Keratinocyte (primary cell): ENCODE measurements at regions not wholly inside any gene's neighbourhood (a gene's known extent, or its start where the extent isn't known, plus 50 kb on each side); places are given as distances from the start of the nearest gene placed in this dataset.

Experiments used
- DNase-seq: peaks from one replicate; pipeline ENCODE4 v3.0.0-alpha.2; 2011; ENCODE audit warnings: low read depth, missing footprints, low spot score
- FAIRE-seq: peaks from 2 replicates; lab custom pipeline; 2011; peaks lifted over from hg19 to GRCh38; lab: Jason Lieb, UNC
- H2AFZ ChIP-seq: 2 replicates; pipeline ENCODE4 v1.6.0; 2012; ENCODE audit warnings: low read length, control low read depth, inconsistent platforms; ENCODE audit not compliant: control insufficient read depth
- H3K27ac ChIP-seq: 2 replicates; pipeline ENCODE4 v1.5.1; 2011; ENCODE audit warnings: low read length; ENCODE audit not compliant: control insufficient read depth, insufficient read depth
- H3K27me3 ChIP-seq: 3 replicates; pipeline ENCODE4 v1.6.0; 2011; ENCODE audit warnings: low read length; ENCODE audit not compliant: control insufficient read depth, insufficient read depth; ENCODE audit errors: extremely low read depth
- H3K36me3 ChIP-seq, 2 experiments: 2 replicates in 1 of 2; 3 replicates in 1 of 2; pipeline ENCODE4 v1.5.1; 2011; ENCODE audit warnings: low read length in 2 of 2, mild to moderate bottlenecking in 1 of 2; ENCODE audit not compliant: control insufficient read depth in 2 of 2, insufficient read depth in 2 of 2; ENCODE audit errors: extremely low read depth in 1 of 2
- H3K4me1 ChIP-seq: 3 replicates; pipeline ENCODE4 v1.5.1; 2011; ENCODE audit warnings: low read length; ENCODE audit not compliant: control insufficient read depth, insufficient read depth; ENCODE audit errors: extremely low read depth
- H3K4me2 ChIP-seq: 3 replicates; pipeline ENCODE4 v1.6.0; 2011; ENCODE audit warnings: low read depth, low read length; ENCODE audit not compliant: control insufficient read depth, insufficient read depth; ENCODE audit errors: extremely low read depth
- H3K4me3 ChIP-seq, 3 experiments: fragments of 200-600 bp in 1 of 3; sonication (generic) in 1 of 3; 2 replicates in 2 of 3; 3 replicates in 1 of 3; pipeline ENCODE4 v1.5.1; 2011 to 2016; ENCODE audit warnings: low read length in 3 of 3, mild to moderate bottlenecking in 3 of 3, control low read depth in 2 of 3, inconsistent platforms in 1 of 3, low read depth in 1 of 3, mixed read lengths in 1 of 3, mixed run types in 1 of 3, moderate library complexity in 1 of 3; ENCODE audit not compliant: control insufficient read depth in 2 of 3, insufficient read depth in 2 of 3; ENCODE audit errors: extremely low read depth in 1 of 3
- H3K79me2 ChIP-seq: 2 replicates; pipeline ENCODE4 v1.6.0; 2012; ENCODE audit warnings: low read length; ENCODE audit not compliant: control insufficient read depth, insufficient read depth
- H3K9ac ChIP-seq: 3 replicates; pipeline ENCODE4 v1.6.0; 2011; ENCODE audit warnings: low read length; ENCODE audit not compliant: control insufficient read depth, insufficient read depth; ENCODE audit errors: extremely low read depth
- H3K9me1 ChIP-seq: 3 replicates; pipeline ENCODE4 v1.6.0; 2011; ENCODE audit warnings: low read length; ENCODE audit not compliant: control insufficient read depth, insufficient read depth; ENCODE audit errors: extremely low read depth
- H3K9me3 ChIP-seq: 2 replicates; pipeline ENCODE4 v1.5.1; 2012; ENCODE audit warnings: low read depth, low read length; ENCODE audit not compliant: control insufficient read depth
- H4K20me1 ChIP-seq: 3 replicates; pipeline ENCODE4 v1.6.0; 2011; ENCODE audit warnings: low read length; ENCODE audit not compliant: control insufficient read depth, insufficient read depth; ENCODE audit errors: extremely low read depth
- CTCF ChIP-seq, 3 experiments: IDR thresholded peaks in 1 of 3; conservative IDR thresholded peaks in 1 of 3; optimal IDR thresholded peaks in 1 of 3; 2 replicates in 2 of 3; 3 replicates in 1 of 3; pipeline versions ENCODE3 to v1.5.1; 2011; ENCODE audit warnings: low read length in 3 of 3, mild to moderate bottlenecking in 3 of 3, moderate library complexity in 2 of 3, control low read depth in 1 of 3, inconsistent platforms in 1 of 3; ENCODE audit not compliant: insufficient read depth in 2 of 3; ENCODE audit errors: extremely low read depth in 1 of 3
- EZH2 ChIP-seq: IDR thresholded peaks from one replicate; pipeline ENCODE4 v1.6.1; 2012; ENCODE audit warnings: inconsistent platforms, mild to moderate bottlenecking, low read length, moderate library complexity
- dilution Hi-C: fragments of 300-500 bp; cut with MboI; formaldehyde crosslinking; loops from one replicate; pipeline ENCODE4 v1.7.0; 2020; ENCODE audit warnings: low sequenced_read_pairs; ENCODE audit not compliant: extremely low pct_ligation_motif_present

- Histone ChIP-seq H3K9me1 (no peaks in the 10 kb centered on the region), H3K79me2 (no peaks in the 10 kb centered on the region), H3K36me3 (no peaks in the 10 kb centered on the region), H3K9ac (no peak overlapping the region), H2AFZ (no peak overlapping the region), H3K4me3 (no peak overlapping the region), H3K9me3 (no peaks in the 10 kb centered on the region), H3K27me3 (no peaks in the 10 kb centered on the region), H3K27ac (no peak overlapping the region), H3K4me2 (no peak overlapping the region), H4K20me1 (no peaks in the 10 kb centered on the region), H3K4me1 (no peaks in the 10 kb centered on the region)
- dilution Hi-C loops, result no loop called here
- FAIRE-seq (no peak), DNase-seq (no peak)
- no peak for TF ChIP-seq EZH2
Observed at GRCh38 chr10:2828741-2829140, 238.6 kb upstream of the PFKP start.

DNA sequence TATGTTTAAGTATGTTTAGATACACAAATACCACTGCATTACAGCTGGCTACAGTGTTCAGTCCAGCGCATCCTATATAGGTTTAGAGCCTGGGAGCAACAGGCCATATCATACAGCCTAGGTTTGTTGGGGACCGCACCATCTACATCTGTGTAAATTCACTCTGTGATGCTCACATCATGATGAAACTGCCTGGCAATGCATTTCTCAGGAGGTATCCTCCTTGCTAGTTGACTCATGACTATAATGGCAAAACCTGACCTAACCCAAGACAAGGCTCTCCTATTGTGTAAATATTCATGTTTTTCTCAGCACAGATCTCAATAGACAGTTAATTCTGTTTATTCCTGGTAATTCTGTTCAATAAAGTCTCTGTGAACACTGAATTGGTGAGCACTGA is 240.7 kb upstream of the PFKP start:
- Histone ChIP-seq H3K9me1 (no peaks in the 10 kb centered on the region), H3K4me3 (no peak overlapping the region), H4K20me1 (no peaks in the 10 kb centered on the region), H3K27ac (no peak overlapping the region), H3K79me2 (no peaks in the 10 kb centered on the region), H3K27me3 (no peaks in the 10 kb centered on the region), H3K4me2 (no peak overlapping the region), H3K9me3 (peaks cover 3% of the 10 kb centered on the region), H3K9ac (no peak overlapping the region), H3K4me1 (no peaks in the 10 kb centered on the region), H3K36me3 (no peaks in the 10 kb centered on the region), H2AFZ (no peak overlapping the region)
- dilution Hi-C loops, result no loop called here
- FAIRE-seq, result no peak
- TF ChIP-seq EZH2 (no peak), CTCF (optimal IDR thresholded peaks at IDR 0.05 in 1 of 3, IDR thresholded peaks at IDR 0.05 in 1 of 3, conservative IDR thresholded peaks at IDR 0.05 in 1 of 3; ENCODE audit: extremely low read depth in 1 of 3, insufficient read depth in 2 of 3, low read length in 3 of 3) (no peak)
- DNase-seq, result no peak

- Histone ChIP-seq H3K27ac (no peak overlapping the region), H3K4me1 (no peaks in the 10 kb centered on the region), H3K9me3 (peaks cover 3% of the 10 kb centered on the region), H3K36me3 (no peaks in the 10 kb centered on the region), H2AFZ (no peak overlapping the region), H3K9ac (no peak overlapping the region), H3K79me2 (no peaks in the 10 kb centered on the region), H3K27me3 (no peaks in the 10 kb centered on the region), H3K4me3 (no peak overlapping the region), H3K4me2 (no peak overlapping the region), H3K9me1 (no peaks in the 10 kb centered on the region), H4K20me1 (no peaks in the 10 kb centered on the region)
- dilution Hi-C loops, result no loop called here
- FAIRE-seq (no peak), DNase-seq (no peak)
- TF ChIP-seq CTCF (optimal IDR thresholded peaks at IDR 0.05 in 1 of 3, IDR thresholded peaks at IDR 0.05 in 1 of 3, conservative IDR thresholded peaks at IDR 0.05 in 1 of 3; ENCODE audit: extremely low read depth in 1 of 3, insufficient read depth in 2 of 3, low read length in 3 of 3) (no peak), EZH2 (no peak)
Observed at GRCh38 chr10:2825841-2826240, 241.5 kb upstream of the PFKP start.
